PC-3 (cell line): ENCODE measurements at regions not wholly inside any gene's neighbourhood (a gene's known extent, or its start where the extent isn't known, plus 50 kb on each side); places are given as distances from the start of the nearest gene placed in this dataset.
"Not testable (repeated sequence)": the region's sequence is repeated elsewhere in the genome, so short reads cannot be mapped to it uniquely, and the experiment has no call there.

Experiments
- ATAC-seq: fragments of 200-7000 bp; cut with Tn5 transposase; 2 replicates; pipeline ENCODE4 v1.9.1; 2020; ENCODE audit warnings: mild to moderate bottlenecking, moderate library complexity
- BruUV-seq: library from RNA; stranded (reverse); fragments of 400-500 nt; replicated peaks from 2 replicates; lab custom pipeline; 2021; lab: Mats Ljungman, UMichigan
- CTCF ChIA-PET: fragments of 300-600 bp; sonication (Branson Sonifier 250); formaldehyde crosslinking; loops from one replicate; lab custom pipeline; 2022; ENCODE audit warnings: antibody characterized with exemption; lab: Charles Lee
- POLR2A ChIA-PET: fragments of 300-600 bp; sonication (Branson Sonifier 250); formaldehyde crosslinking; loops from one replicate; lab custom pipeline; 2022; ENCODE audit warnings: antibody characterized with exemption; ENCODE audit not compliant: unreplicated experiment; lab: Charles Lee
- DNase-seq: peaks from one replicate; pipeline ENCODE4 v3.0.0-alpha.2; 2015
- H2AFZ ChIP-seq: fragments of 300-600 bp; sonication (generic); 2 replicates; pipeline ENCODE4 v1.6.0; 2016; ENCODE audit warnings: antibody characterized with exemption, low read length
- H3F3A ChIP-seq: fragments of 300-600 bp; sonication (generic); one replicate; pipeline ENCODE4 v1.6.0; 2017; ENCODE audit warnings: antibody characterized with exemption, low read length, control low read depth, mild to moderate bottlenecking; ENCODE audit not compliant: unreplicated experiment
- H3K27ac ChIP-seq: fragments of 300-600 bp; sonication (generic); 2 replicates; pipeline ENCODE4 v1.5.1; 2016; ENCODE audit warnings: mild to moderate bottlenecking, low read length
- H3K27me3 ChIP-seq: fragments of 300-600 bp; sonication (generic); 2 replicates; pipeline ENCODE4 v1.6.1; 2016; ENCODE audit warnings: low read length, mixed read lengths
- H3K36me3 ChIP-seq: fragments of 300-600 bp; sonication (generic); 2 replicates; pipeline ENCODE4 v1.6.1; 2016; ENCODE audit warnings: low read depth, mixed run types, low read length, mixed read lengths
- H3K4me1 ChIP-seq: fragments of 300-600 bp; sonication (generic); 2 replicates; pipeline ENCODE4 v1.5.1; 2016; ENCODE audit warnings: low read length; ENCODE audit not compliant: insufficient read depth
- H3K4me2 ChIP-seq: fragments of 300-600 bp; sonication (generic); 2 replicates; pipeline ENCODE4 v1.6.0; 2016; ENCODE audit warnings: low read length
- H3K4me3 ChIP-seq: fragments of 300-600 bp; sonication (generic); 2 replicates; pipeline ENCODE4 v1.5.1; 2016; ENCODE audit warnings: mild to moderate bottlenecking, low read length, mixed read lengths
- H3K79me2 ChIP-seq: fragments of 300-600 bp; sonication (generic); 2 replicates; pipeline ENCODE4 v1.6.1; 2017; ENCODE audit warnings: low read length, mixed read lengths
- H3K9ac ChIP-seq: fragments of 300-600 bp; sonication (generic); 2 replicates; pipeline ENCODE4 v1.6.0; 2016; ENCODE audit warnings: mild to moderate bottlenecking, low read length
- H3K9me2 ChIP-seq: fragments of 300-600 bp; sonication (generic); replicated peaks from 2 replicates; pipeline ENCODE4 v1.6.1; 2016; ENCODE audit warnings: mixed run types, low read length, mixed read lengths
- H3K9me3 ChIP-seq: fragments of 300-600 bp; sonication (generic); 2 replicates; pipeline ENCODE4 v1.6.1; 2016; ENCODE audit warnings: low read length, mixed read lengths
- H4K20me1 ChIP-seq: fragments of 300-600 bp; sonication (generic); 2 replicates; pipeline ENCODE4 v1.6.1; 2016; ENCODE audit warnings: low read length, mixed read lengths
- intact Hi-C: fragments of 100-400 bp; cut with micrococcal nuclease; formaldehyde crosslinking; loops from 2 replicates; pipeline ENCODE4 v1.9.0; 2023

- H3K27ac ChIP-seq, H3K9me2 ChIP-seq, CTCF ChIA-PET, H3K4me1 ChIP-seq, H3K4me3 ChIP-seq, intact Hi-C loops, DNase-seq, H3K9ac ChIP-seq, H3K36me3 ChIP-seq, H3K9me3 ChIP-seq, H2AFZ ChIP-seq, POLR2A ChIA-PET, H3K4me2 ChIP-seq, H4K20me1 ChIP-seq, ATAC-seq, H3K27me3 ChIP-seq, BruUV-seq, H3F3A ChIP-seq: not testable (repeated sequence)
- H3K79me2 ChIP-seq = peaks cover 11% of the 10 kb centered on the region
Measured at GRCh38 chr3:195985348-195985920, 77.1 kb upstream of the TNK2 start.

GRCh38 chr3:195984392-195985030 is 76.2 kb upstream of the TNK2 start:
- ATAC-seq, CTCF ChIA-PET, BruUV-seq: not testable (repeated sequence)

GRCh38 chr3:195983880-195984279 is 75.5 kb upstream of the TNK2 start:
- CTCF ChIA-PET, DNase-seq, H3K27me3 ChIP-seq, H3K27ac ChIP-seq, intact Hi-C loops, H3K9me2 ChIP-seq, H3K4me3 ChIP-seq, H3F3A ChIP-seq, BruUV-seq, ATAC-seq, H3K4me1 ChIP-seq, H3K79me2 ChIP-seq, H3K36me3 ChIP-seq, H4K20me1 ChIP-seq, H3K9me3 ChIP-seq, H2AFZ ChIP-seq, H3K9ac ChIP-seq, POLR2A ChIA-PET, H3K4me2 ChIP-seq: not testable (repeated sequence)

More at GRCh38 chr3:195984392-195985030, 76.2 kb upstream of the TNK2 start:
- H4K20me1 ChIP-seq, H3K4me3 ChIP-seq, H3K9me2 ChIP-seq, H3K9me3 ChIP-seq, H3K79me2 ChIP-seq, H3K27ac ChIP-seq, H3F3A ChIP-seq, POLR2A ChIA-PET, intact Hi-C loops, DNase-seq, H2AFZ ChIP-seq, H3K4me2 ChIP-seq, H3K9ac ChIP-seq, H3K36me3 ChIP-seq, H3K4me1 ChIP-seq, H3K27me3 ChIP-seq: not testable (repeated sequence)

GRCh38 chr3:195982754-195983153 is 74.4 kb upstream of the TNK2 start:
- H3K79me2 ChIP-seq, H3K27ac ChIP-seq, POLR2A ChIA-PET, H3K27me3 ChIP-seq, H3F3A ChIP-seq, H3K9me3 ChIP-seq, H3K4me3 ChIP-seq, H3K4me2 ChIP-seq, BruUV-seq, ATAC-seq, H4K20me1 ChIP-seq, H3K36me3 ChIP-seq, DNase-seq, H3K9me2 ChIP-seq, H2AFZ ChIP-seq, CTCF ChIA-PET, intact Hi-C loops, H3K9ac ChIP-seq, H3K4me1 ChIP-seq: not testable (repeated sequence)

GRCh38 chr3:195981778-195982177 is 73.4 kb upstream of the TNK2 start:
- H3K4me3 ChIP-seq, POLR2A ChIA-PET, CTCF ChIA-PET, H3K27ac ChIP-seq, H2AFZ ChIP-seq, DNase-seq, H3K9me2 ChIP-seq, H3F3A ChIP-seq, H3K36me3 ChIP-seq, H3K79me2 ChIP-seq, H3K9me3 ChIP-seq, H3K27me3 ChIP-seq, H3K9ac ChIP-seq, BruUV-seq, intact Hi-C loops, H4K20me1 ChIP-seq, ATAC-seq, H3K4me1 ChIP-seq, H3K4me2 ChIP-seq: not testable (repeated sequence)

GRCh38 chr3:195979877-195980276 is 71.5 kb upstream of the TNK2 start:
- DNase-seq, H3K79me2 ChIP-seq, H3K4me1 ChIP-seq, H3K36me3 ChIP-seq, H3K4me3 ChIP-seq, H3K9me2 ChIP-seq, intact Hi-C loops, H3K9me3 ChIP-seq, H3K9ac ChIP-seq, CTCF ChIA-PET, ATAC-seq, BruUV-seq, H3K4me2 ChIP-seq, H4K20me1 ChIP-seq, H3K27ac ChIP-seq, POLR2A ChIA-PET, H3F3A ChIP-seq, H3K27me3 ChIP-seq, H2AFZ ChIP-seq: not testable (repeated sequence)
